ENCODE measurements at regions not wholly inside any gene's neighbourhood (a gene's known extent, or its start where the extent isn't known, plus 50 kb on each side); places are given as distances from the start of the nearest gene placed in this dataset.

DNA sequence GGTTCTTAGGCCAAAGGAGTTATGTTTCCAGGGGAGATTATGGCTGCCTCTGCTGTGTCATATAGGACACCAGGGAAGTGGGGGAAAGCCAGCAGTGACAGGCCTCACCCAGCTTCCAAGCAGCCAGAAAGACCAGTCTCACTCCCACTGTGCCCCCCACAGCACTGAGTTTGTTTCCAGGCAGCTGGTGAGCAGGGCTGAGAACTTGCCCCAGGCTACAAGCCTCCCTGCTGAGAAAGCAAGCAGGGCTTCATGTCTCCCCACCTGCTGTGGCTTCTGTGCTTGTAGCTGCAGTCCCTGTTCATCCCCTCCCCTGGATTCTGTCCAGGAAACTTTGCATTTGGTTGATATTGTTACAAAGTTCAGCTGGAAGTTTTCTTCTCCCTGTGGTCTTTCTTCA is 376.3 kb downstream of the PDCD6IP start:
- TF ChIP-seq, protein P1, sequence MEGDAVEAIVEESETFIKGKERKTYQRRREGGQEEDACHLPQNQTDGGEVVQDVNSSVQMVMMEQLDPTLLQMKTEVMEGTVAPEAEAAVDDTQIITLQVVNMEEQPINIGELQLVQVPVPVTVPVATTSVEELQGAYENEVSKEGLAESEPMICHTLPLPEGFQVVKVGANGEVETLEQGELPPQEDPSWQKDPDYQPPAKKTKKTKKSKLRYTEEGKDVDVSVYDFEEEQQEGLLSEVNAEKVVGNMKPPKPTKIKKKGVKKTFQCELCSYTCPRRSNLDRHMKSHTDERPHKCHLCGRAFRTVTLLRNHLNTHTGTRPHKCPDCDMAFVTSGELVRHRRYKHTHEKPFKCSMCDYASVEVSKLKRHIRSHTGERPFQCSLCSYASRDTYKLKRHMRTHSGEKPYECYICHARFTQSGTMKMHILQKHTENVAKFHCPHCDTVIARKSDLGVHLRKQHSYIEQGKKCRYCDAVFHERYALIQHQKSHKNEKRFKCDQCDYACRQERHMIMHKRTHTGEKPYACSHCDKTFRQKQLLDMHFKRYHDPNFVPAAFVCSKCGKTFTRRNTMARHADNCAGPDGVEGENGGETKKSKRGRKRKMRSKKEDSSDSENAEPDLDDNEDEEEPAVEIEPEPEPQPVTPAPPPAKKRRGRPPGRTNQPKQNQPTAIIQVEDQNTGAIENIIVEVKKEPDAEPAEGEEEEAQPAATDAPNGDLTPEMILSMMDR (IDR thresholded peaks at IDR 0.05), result no peak
- TF ChIP-seq POLR2A (IDR thresholded peaks at IDR 0.05), result no peak

Measured in tibial nerve (tissue), 3 donors.